Adrenal gland (tissue), 9 donors: ENCODE measurements at regions not wholly inside any gene's neighbourhood (a gene's known extent, or its start where the extent isn't known, plus 50 kb on each side); places are given as distances from the start of the nearest gene placed in this dataset.

Experiments
- DNase-seq, 7 donors: peaks; one replicate each; pipeline ENCODE4 v3.0.0-alpha.2; 2019 to 2020
- H3K27ac ChIP-seq, 5 donors: fragments of 200-600 bp; sonication (generic) in 4 of 5; 1 replicate in 3 of 5; 2 replicates in 2 of 5; pipeline versions ENCODE4 v1.5.1 to v1.8.0; 2016 to 2020; ENCODE audit warnings: mild to moderate bottlenecking in 1 of 5
- H3K27me3 ChIP-seq: fragments of 200-600 bp; 2 replicates; pipeline ENCODE4 v1.8.0; 2021
- H3K36me3 ChIP-seq, 2 donors: fragments of 200-600 bp; replicated peaks in 1 of 2; 1 replicate in 1 of 2; 2 replicates in 1 of 2; pipeline versions ENCODE4 v1.5.1 to v1.8.0; 2018 to 2022
- H3K4me1 ChIP-seq, 2 donors: fragments of 200-600 bp; replicated peaks in 1 of 2; 1 replicate in 1 of 2; 2 replicates in 1 of 2; pipeline versions ENCODE4 v1.5.1 to v1.8.0; 2018 to 2021
- H3K4me3 ChIP-seq, 4 donors: fragments of 200-600 bp; sonication (generic) in 3 of 4; one replicate each; pipeline ENCODE4 v1.5.1; 2016 to 2018
- H3K9me3 ChIP-seq, 3 donors: fragments of 200-600 bp; sonication (generic) in 1 of 3; replicated peaks in 1 of 3; 1 replicate in 2 of 3; 2 replicates in 1 of 3; pipeline versions ENCODE4 v1.5.1 to v1.8.0; 2016 to 2021
- CTCF ChIP-seq, 6 experiments: fragments of 450-650 bp in 4 of 6; fragments of 200-600 bp in 2 of 6; sonication (generic) in 1 of 6; IDR thresholded peaks; 1 replicate in 5 of 6; 2 replicates in 1 of 6; pipeline versions ENCODE4 v1.5.1 to v1.8.0; 2016 to 2021; ENCODE audit warnings: antibody characterized with exemption in 6 of 6, mild to moderate bottlenecking in 2 of 6, moderate library complexity in 1 of 6
- POLR2A ChIP-seq, 2 donors: fragments of 450-650 bp; IDR thresholded peaks; one replicate each; pipeline ENCODE4 v1.6.1; 2017; ENCODE audit warnings: antibody characterized with exemption in 2 of 2, mild to moderate bottlenecking in 2 of 2, moderate library complexity in 1 of 2
- whole genome bisulfite sequencing, 4 donors: extraction: QIAGEN DNeasy Blood & Tissue Kit in 2 of 4; methylation state at CpG; one replicate each; pipeline versions ENCODE4 v1.1.5 to v1.1.7; 2013 to 2017; 5-methylcytosine and 5-hydroxymethylcytosine counted together
- intact Hi-C, 2 donors: fragments of 100-400 bp; cut with DNase I; formaldehyde crosslinking; loops; one replicate each; pipeline versions ENCODE4 v1.14.1 to v1.15.0; 2022 to 2023
- donor health status: healthy with polysubstance abuse.
- donor health status: Bipolar disorder and iron deficiency.
- donor health status: DM: yes; HTN: yes; CAD: no.
- donor health status: DM: no; HTN: no; CAD: no.
- donor health status: DM: no; HTN: no; CAD: no.

DNA sequence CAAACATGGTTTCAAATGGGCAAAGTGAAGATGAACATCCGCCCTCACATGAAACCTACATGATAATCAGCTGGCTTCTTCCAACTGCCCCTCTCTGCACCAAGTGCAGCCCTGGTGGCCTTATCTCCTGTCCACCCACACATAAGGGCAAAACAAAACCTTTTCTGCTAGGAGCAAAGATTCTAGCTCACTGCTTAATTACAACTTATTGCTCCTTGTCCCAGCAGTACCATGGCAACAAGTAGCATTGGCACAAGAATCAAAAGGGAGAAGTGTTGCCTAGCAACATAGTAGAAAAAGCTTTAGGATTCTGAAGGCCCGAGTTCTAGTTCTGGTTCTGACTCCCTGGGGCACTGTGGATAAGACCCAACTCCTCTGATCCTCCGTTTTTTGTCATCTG is 68.7 kb upstream of the BMAL1 start:
- intact Hi-C loops: no loop called here
- no peaks in the 10 kb centered on the region for H3K36me3 ChIP-seq
- no peaks in the 10 kb centered on the region for H3K9me3 ChIP-seq
- TF ChIP-seq POLR2A (IDR thresholded peaks at IDR 0.05) (no peak), CTCF (IDR thresholded peaks at IDR 0.05) (no peak)
- H3K4me3 ChIP-seq: no peak overlapping the region
- no peak for DNase-seq
- H3K27ac ChIP-seq: no peak overlapping the region
- H3K4me1 ChIP-seq: peaks cover 0 to 14% of the 10 kb centered on the region in 2 donors
- H3K27me3 ChIP-seq: no peaks in the 10 kb centered on the region
- WGBS, 4 donors: 70 to 97% (median 87%) methylated on average over 3 of the region's 3 CpGs

DNA sequence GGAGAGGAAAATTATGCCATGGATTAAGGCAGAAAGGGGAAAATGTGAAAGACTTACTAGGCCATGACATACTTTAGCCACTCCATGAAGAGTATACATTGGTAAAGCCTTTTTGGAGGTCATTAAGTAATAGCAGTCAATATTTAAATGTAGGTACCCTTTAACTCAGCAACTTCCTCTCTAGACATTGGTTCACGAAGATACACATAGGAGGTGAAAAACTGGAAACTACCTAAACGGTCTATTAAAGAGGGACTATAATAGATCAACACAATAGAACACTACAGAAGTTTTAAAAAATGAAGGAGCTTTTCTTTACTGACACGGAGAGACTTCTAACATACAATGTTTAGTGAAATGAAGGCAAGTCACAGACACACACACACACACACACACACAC is 68.2 kb upstream of the BMAL1 start:
- WGBS, 4 donors: 74 to 78% (median 76%) methylated on average over 3 of the region's 3 CpGs
- TF ChIP-seq POLR2A (IDR thresholded peaks at IDR 0.05): no peak
- TF ChIP-seq CTCF (IDR thresholded peaks at IDR 0.05): no peak
- Histone ChIP-seq H3K27me3 (no peaks in the 10 kb centered on the region), H3K4me1 (peaks cover 0 to 14% of the 10 kb centered on the region in 2 donors), H3K36me3 (no peaks in the 10 kb centered on the region), H3K27ac (no peak overlapping the region), H3K9me3 (no peaks in the 10 kb centered on the region), H3K4me3 (no peak overlapping the region)
- intact Hi-C loops: no loop called here
- DNase-seq: no peak

DNA sequence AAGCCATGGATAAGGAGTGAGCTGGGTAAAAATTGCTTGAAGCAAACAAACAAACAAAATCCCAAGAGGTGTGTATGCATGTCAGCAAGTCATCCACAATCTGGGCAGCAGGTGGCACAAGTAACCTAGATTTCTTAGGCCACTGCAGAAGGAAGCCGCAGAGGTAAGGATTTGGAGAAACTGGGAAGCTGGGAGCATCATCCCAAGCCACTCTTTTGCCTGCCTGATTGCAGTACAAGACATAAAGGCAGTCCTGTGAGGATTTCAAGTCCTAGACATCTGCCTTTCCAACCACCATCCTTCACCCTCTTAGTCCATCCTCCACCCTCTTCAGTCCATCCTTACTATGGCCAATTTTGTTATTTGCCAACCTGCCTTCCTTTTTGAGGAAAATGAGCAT is 67.2 kb upstream of the BMAL1 start:
- Histone ChIP-seq H3K9me3 (no peaks in the 10 kb centered on the region), H3K4me3 (no peak overlapping the region), H3K4me1 (peaks cover 0 to 14% of the 10 kb centered on the region in 2 donors), H3K36me3 (no peaks in the 10 kb centered on the region), H3K27ac (no peak overlapping the region), H3K27me3 (no peaks in the 10 kb centered on the region)
- DNase-seq: peak; percentile 71 to 90 (median 80)
- TF ChIP-seq CTCF (IDR thresholded peaks at IDR 0.05) (peak; percentile 24 to 88 (median 74)), POLR2A (IDR thresholded peaks at IDR 0.05) (no peak)
- WGBS, 4 donors: 6 to 22% (median 19%) methylated on average over 1 of the region's 1 CpG
- intact Hi-C loops: loop anchor here (5.0 to 10.0 kb wide), 2 partner anchors 54 to 132 kb away; no protein-coding TSS in a partner anchor

GRCh38 chr11:13214276-13214675 is 63.3 kb upstream of the BMAL1 start:
- Histone ChIP-seq H3K4me3 (no peak overlapping the region), H3K36me3 (no peaks in the 10 kb centered on the region), H3K27me3 (no peaks in the 10 kb centered on the region), H3K27ac (no peak overlapping the region), H3K9me3 (no peaks in the 10 kb centered on the region), H3K4me1 (peaks cover 2 to 3% of the 10 kb centered on the region in 2 donors)
- no peak for TF ChIP-seq CTCF (IDR thresholded peaks at IDR 0.05)
- 52 to 71% (median 58%) methylated on average over 5 of the region's 5 CpGs for WGBS, 4 donors
- intact Hi-C loops: loop anchor here (5.0 to 10.0 kb wide), 2 partner anchors 51 to 128 kb away; no protein-coding TSS in a partner anchor
- no peak for DNase-seq
